RPMI7951 (cell line): ENCODE measurements at regions not wholly inside any gene's neighbourhood (a gene's known extent, or its start where the extent isn't known, plus 50 kb on each side); places are given as distances from the start of the nearest gene placed in this dataset.

Source experiments
- DNase-seq: peaks from one replicate; pipeline ENCODE4 v3.0.0-alpha.2; 2012; ENCODE audit warnings: low read depth

DNA sequence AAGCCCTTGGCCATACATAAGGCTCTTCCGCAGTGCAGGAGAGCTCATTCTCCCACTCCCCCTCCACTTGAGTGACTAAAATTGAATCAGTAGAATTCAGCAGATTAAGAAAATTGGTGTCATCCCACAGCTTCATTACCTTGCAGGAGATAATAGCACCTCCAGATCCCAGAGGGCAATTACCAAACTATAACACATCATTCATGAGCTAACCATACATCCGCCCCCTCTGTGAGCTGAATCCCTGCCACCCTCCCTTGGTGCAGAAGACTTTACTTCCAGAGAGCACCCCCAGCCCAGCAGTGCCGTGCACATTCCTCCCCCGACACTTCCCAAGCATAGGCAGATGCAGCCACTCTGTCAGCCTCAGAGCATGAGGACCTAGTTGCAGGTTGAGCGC lies 496.5 kb upstream of the B3GAT1 start:
- DNase-seq = no peak

DNA sequence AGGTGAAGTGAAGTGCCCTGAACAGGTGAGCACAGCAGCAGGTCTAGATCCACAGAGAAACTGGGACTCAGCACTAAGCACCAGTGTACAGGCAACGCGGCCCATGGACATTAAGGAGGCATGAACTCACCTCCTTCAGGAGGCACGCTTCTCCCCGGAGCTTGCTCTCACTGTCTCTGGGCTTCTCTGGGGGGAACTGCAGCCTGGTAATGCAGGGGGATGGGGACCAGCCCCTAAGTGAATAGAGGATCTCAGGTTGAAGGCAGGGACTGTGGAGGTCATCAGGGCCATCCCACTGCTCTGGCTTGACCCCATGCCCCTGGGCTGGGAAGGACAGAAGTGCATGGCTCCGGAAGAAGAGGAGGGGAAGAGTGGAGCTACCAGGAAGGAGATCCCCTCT lies 495.6 kb upstream of the B3GAT1 start:
- no peak for DNase-seq

DNA sequence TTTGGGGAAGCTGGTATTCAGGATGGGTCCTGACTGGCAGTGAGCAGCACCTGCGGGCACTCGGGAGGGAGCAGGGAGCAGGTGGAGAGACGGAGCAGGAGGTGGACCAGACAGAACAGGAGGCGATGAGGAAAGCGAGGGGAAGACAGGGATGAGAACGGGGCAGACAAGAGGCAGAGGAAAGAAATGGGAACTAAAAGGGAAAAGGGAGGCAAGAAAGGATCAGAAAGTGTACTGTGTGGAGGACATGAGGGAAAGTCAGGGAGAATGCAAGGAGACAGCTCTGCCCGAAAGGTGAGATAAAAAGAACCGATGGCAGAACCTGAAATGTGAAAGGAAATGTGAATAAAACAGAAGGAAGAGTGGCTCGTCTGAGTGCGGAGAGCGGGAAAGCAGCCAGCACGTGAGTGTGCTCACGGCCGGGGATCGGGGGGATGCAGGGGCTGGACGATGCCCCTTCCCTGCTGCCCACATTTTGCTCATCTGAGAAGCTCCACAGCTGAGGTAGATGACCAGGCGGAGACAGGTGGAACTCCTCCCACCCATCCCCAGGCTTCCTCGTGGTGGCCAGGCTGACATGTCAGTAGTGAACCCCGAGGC lies 494.4 kb upstream of the B3GAT1 start:
- no peak for DNase-seq

DNA sequence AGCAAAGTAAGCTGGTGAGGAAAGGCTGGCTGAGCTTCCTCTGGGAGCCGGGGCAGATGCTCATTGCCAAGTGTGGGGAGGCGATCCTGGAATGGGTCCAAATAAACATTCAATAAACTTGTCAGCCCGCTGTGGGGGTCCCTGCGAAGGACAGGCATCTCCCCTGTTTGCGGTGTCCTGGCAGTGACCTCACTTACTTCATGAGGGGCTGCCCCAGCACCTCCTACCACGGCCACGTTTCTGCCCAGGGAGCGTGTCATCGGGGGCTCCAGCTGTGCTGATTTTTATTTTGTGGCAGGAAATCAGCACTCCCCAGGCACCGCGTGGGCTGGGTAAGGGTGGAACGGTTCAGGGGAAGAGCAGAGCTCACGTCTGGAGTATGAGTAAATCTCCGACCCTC lies 493.9 kb upstream of the B3GAT1 start:
- no peak for DNase-seq

DNA sequence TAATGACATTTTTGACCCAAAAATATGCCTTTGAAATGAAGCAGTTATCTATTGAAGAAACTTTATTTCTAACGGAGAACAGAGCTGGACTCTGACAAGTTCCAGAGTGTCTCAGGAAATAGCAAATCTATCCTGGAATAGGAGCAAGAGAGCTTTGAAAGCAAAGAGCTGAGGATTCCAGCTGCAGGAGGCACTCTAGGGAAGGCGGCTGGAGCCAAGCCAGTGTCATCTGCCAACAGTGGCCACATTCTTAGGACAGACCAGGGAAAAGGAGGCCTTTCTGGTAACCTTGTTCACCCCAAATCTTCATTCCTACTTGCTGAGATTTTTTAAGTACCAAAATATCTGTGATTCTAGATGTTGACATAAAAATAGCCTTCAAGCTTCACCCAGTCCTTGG lies 493.5 kb upstream of the B3GAT1 start:
- no peak for DNase-seq

DNA sequence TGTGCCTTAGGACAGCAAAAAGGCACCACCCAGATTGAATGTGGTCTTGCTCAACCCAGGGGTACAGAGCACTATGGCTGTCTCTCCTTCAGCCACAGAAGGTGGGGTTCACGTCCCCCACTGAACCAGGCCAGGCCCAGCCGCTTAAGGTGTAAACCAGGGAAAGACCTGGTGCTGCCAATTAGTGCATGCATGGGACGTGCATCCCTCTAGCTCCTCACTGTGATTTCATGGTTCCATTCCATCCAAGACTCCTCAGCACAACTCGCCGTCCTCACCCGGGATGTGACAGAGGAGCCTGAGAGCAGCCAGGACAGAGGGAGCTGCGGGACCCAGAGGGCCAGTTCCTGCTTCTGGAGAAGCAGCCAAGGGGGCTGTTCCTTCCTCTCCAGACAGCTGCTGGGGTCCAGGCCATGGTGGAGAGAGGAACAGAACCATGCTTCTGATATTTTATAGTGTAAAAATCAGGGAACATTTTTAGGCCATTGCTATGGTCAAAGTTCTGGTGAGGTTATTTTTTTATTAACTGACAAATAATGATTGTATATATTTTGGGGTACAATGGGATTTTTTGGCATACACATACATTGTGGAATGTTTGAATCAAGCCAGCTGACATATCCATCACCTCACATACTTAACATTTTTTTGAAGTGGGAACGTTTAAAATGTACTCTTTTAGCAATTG lies 492.2 kb upstream of the B3GAT1 start:
- DNase-seq = no peak

DNA sequence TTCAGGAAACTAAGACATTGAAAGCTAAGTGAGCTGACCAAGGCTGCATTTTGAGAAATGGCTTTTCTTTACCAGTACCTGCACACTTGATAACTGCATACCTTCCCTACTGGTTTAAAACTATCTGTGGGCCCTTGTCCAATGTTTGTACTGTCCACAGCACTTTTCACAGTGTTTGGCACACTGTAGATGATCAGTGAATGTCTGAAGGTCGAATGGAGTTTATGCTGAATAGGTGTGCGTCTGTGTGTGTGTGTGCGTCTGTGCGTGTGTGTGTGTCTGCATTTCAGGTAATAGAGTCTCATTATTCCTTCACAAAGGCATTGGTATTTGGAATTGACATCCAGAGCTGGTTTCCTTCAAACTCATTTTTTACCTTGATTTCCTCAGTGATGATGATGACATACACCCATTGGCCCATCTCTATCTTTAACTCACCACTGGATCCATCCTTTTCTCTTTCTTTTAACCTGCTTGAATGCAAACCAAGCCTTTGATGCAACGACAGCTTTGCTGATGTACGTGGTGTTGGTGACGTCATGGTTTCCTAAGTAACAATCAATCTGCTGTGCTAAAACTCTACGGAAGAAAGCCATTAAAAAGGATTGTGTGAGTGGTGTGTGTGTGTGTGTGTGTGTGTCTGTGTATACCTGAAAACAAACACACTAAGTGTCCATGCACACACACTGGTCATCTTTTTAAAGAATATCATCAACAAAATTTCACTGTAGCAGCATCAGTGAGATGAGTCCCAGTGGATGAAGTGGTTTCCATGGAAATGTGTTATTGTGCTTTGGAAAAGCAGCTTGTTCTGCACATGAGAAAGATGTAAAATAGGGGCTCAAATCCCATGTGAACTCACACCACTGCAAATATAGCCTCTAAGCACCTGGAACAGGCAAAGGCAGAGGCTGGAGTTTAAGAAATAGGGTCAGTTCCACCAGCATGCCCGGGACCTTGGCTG lies 490.2 kb upstream of the B3GAT1 start:
- no peak for DNase-seq

DNA sequence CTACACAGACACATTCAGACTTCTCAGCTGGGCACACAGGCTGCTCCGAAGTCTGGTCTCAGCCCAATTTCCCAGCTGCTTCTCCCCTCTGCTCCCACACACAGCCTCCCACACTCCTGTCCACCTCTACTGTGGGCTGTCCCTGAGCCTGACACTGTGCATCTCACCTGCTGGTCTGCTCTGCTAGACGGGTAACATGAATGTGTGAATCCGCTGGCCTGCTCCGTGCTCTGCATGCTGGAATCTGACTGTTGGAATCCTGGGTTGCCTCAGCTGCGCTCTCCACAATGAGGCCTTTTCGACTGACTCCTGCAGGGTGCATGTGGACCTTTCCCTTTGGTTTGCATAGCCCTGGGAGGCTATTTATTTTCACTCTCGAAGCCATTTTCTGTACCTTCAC lies 489.5 kb upstream of the B3GAT1 start:
- no peak for DNase-seq

DNA sequence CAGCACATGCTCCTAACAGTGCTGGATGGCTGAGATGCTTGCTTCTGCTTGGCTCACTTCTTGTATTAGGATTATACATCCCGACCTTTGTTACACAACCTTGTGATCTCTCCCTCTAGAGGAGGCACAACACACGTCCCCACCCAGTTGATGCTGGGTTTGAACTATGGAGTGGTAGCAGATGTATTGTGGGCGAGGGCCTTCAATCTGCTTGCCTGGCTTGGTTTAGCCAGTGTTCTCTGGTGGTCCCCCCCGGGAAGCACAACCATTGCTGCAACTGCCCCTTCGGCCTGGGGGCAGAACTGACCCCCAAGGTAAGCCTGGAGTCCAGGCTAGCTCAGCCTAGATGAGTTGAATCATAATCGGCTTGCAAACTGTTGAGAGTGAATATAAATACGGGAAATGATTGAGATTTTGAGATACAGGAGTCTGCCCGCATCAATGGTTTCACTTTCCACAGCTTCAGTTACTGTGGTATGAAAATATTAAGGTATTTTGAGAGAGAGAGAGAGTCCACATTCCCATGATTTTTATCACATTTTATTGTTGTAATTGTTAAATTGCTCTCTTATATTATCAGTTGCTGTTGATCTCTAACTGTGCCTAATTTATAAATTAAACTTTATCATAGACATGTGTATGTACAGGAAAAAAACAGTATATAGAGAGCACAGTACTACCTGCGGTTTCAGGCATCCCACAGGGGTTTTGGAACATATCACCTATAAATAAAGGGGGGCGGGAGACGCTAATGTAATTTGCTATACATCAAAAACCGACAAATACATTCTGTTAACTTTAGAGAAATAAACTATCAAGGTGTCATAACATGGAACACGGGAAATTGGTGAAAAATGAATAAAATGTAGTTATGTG lies 482.0 kb upstream of the B3GAT1 start:
- no peak for DNase-seq

DNA sequence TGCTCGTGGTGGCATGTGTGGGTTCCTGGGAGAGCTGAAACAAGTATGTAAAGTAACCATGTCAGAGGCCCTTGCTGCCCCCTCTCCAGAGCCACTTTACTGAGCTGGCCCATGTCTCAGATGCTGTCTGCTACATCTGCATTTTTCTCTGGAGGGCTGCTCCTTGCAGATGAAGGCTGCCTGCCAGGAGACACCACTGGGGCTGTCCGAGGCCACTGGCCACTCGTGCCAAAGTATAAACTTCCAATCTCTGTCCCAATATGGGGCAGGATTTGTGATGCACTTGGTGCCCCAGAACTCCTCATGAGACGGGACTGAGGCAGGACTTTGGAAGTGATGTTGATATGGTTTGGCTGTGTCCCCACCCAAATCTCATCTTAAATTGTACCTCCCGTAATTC lies 478.4 kb upstream of the B3GAT1 start:
- no peak for DNase-seq

DNA sequence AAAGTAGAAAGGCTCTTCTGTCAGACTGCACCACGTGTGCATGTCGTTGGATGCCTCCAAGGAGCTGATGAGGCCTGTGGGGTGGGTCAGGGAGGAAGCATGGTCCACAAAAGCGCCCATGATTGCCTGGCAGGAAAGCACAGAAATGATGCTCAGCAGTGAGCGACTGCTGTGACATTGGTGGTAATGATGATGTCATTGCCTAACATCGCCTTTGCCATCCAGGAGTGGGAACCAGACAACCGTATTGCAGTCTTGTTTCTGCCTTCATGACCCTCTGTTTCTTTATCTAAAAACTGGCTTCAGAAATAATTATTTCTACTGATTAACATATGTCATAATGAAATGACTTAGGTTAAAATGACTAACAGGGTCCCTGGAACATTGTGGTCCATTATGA lies 477.8 kb upstream of the B3GAT1 start:
- no peak for DNase-seq

DNA sequence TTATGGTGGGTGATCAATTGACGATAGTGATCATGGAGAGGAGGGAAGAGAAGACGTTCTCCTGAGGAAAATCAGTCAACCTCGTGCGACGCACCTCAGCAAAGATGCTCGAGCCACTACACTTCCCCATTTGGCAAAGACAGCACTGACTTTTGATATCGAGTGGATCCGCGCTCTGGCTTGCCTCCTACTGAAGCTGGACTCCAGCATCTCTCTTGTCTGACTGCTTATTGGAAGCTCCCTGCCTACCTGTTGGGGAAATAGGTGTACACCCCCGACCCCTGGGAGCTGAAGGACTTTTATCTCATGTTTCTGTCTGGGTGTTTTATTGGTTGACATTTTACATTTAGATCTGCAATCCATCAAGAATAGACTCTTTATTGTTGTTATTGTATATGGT lies 476.8 kb upstream of the B3GAT1 start:
- no peak for DNase-seq

DNA sequence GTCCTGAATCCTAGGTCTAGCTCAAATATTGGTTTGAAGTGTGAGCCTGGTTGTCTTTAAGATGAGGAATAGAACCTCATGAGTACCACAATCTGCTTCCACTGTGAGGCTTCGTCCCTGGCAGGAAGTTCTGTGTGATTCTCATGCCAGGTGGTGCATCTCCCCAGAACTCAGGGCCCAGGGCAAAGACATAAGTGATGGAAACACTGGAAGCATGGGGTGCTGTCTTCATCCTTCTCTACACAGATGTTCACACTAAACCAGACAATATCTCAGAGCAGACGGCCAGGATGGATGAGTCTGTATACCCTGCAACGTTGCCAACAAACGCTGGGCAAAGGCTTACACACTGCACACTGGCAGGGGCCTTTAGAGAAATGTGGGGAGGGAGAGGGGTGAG lies 475.9 kb upstream of the B3GAT1 start:
- DNase-seq = no peak

DNA sequence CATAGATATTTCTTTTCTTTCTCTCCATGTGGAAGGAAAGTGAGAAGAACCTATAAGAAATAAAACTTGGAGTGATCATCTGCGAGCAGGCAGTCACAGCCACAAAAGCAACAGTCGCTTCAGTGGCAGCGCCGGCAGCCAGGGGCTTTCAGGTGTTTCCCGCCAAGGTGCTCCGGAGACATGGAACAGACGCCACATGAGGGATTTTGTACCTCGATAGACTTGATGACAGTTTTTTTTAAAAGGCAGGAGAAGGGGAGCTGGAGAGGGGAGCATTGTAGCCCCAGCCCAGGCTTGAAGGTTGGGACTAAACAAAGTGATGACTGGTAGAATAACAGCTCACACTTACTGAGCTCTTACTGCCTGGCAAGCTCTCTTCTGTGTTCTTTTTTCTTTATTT lies 471.4 kb upstream of the B3GAT1 start:
- no peak for DNase-seq

DNA sequence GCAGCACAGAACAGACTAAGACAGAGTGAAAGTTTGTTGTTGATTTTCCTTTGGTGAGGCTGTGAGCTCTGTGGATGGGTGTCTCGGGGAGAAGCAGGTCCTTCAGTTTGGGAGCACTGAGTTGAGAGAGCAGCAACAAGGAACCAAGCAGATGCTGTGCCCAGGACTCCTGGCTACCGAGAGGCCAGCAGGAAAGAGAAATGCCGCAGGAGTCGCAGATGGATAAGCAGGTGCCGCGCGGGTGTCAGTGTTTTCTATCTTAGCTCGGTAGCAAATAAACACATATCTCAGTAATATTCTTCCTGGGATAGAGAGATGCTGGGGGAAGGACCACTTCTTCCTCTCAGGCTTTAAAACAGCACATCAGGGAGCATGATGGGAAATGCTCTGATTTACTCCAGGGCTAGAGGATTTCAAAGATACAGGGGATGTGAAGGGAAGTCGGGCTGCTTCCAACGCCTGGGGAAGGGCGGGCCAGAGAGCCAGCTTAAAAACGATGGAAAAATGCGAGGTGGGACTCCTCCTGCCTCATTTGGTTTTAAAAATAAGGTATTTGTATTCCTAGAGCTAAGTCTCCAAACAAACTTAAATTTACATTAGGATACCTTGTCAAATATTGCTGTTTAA lies 470.7 kb upstream of the B3GAT1 start:
- DNase-seq = no peak

DNA sequence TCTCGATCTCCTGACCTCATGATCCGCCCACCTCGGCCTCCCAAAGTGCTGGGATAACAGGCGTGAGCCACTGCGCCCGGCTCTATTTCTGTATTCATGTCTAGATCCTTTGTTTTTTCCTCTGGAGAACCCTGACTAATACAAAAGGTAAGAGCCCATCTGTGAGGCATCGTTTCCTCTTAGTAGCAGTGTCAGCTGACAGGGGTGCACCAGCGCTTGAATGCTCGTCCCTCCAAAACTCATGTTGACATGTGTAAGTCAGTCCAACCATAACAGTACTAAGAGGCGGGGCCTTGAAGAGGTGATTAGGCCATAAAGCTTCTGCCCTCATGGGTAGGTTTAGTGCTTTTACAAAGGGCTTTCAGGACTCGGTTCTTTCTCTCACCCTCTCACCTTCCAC lies 470.1 kb upstream of the B3GAT1 start:
- DNase-seq = no peak

DNA sequence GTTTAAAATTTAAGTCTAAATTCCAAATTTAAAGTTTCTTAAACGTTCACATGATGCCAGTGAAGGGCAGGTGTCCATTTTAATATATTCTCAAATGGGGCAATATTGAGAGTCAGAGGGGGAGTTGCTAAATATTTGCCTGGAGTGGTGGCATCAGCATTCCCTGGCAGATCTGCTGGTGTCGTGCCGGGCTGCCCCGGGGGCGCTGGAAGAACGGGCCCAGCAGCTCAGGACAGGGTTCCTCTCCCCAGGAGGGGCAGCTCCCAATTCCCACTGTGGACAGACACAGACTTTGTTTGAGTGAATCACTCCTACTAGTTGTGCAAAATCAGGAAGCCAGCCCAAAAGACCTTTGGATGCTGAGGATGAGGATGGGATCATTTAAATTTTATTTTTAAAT lies 468.7 kb upstream of the B3GAT1 start:
- no peak for DNase-seq

DNA sequence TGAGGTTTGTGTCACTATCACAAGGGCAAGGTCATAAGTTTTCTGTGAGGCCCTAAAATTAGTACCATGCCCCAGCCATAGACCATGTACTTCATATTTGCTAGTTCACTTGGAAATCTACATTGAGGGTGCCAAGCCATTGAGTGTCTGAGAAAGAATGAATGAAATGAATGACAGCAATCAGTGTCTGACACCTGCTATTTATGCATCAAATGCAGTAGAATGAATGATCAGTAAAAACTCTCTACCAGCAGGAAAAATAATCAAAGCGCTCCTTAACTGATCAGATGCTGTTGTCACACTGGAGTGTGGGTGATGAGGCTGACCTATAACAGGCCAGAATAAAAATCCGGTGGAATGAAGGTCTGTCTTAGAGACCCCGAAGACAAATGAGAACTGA lies 467.9 kb upstream of the B3GAT1 start:
- DNase-seq = no peak

DNA sequence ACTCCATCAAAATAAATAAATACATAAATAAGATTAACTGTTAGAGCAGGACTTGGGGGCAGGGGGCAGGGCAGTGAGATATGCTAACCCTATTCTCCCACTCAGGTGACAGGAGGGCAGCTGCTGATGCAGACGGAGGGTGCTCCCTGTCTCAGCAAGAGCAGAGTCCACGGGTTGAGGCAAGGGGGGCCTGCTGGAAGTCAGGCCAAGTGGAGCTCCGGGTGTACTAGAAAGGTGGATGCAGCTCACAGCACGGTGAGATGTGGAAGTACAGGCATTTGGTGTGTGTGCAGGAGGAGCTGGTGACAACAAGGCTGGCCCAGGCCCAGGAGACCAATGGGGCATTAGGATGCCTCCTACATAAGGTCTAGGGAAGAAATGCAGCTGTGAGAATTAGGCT lies 467.3 kb upstream of the B3GAT1 start:
- no peak for DNase-seq

DNA sequence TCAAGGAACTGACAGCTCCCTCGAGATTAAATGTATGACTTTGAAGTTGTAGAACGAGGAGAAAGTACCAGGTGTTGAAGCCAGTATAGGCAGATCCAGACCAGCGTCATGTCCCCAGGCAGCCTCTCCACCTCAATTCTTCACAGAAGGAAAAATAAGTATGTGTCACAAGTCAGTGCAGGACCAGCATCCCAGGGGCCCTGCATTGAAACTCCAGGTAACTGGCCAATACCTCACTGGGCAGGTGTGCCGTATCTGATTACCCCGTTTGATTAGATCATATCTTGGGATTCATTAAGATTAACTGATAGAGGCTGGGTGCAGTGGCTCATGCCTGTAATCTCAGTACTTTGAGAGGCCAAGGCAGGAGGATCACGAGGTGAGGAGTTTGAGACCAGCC lies 466.7 kb upstream of the B3GAT1 start:
- DNase-seq = no peak

DNA sequence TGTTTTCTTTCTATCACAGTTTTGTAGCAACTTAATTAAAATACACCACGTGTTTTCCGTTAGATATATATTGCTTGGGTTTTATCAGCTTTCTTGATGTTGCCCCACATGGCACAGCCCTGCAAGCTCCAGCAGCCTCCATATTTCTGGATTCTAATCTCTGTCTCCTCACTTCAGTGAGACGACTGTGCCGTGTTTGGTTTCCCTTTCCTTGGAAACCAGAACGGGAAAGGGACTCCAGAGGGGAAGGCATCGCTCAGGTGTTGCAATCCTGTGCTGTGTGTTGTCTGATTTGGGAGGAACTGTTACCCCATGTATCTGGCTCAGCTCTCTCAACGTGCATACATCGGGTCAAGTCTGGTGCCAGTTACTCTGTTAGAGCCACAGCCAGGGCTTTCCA lies 464.2 kb upstream of the B3GAT1 start:
- DNase-seq = no peak
